Calu3 (cell line): ENCODE measurements at regions not wholly inside any gene's neighbourhood (a gene's known extent, or its start where the extent isn't known, plus 50 kb on each side); places are given as distances from the start of the nearest gene placed in this dataset.

Experiments used
- BruUV-seq: library from RNA; stranded (reverse); fragments of 400-500 nt; replicated peaks from 2 replicates; lab custom pipeline; 2021; lab: Mats Ljungman, UMichigan
- CTCF ChIA-PET: fragments of 300-600 bp; sonication (Branson Sonifier 250); formaldehyde crosslinking; loops from one replicate; lab custom pipeline; 2022; ENCODE audit warnings: antibody characterized with exemption; lab: Charles Lee
- DNase-seq: peaks from one replicate; pipeline ENCODE4 v3.0.0; 2022
- H3K27ac Mint-ChIP-seq: one replicate; pipeline ENCODE4 v1.8.0; 2022; ENCODE audit warnings: mixed read lengths; ENCODE audit not compliant: unreplicated experiment
- H3K27me3 Mint-ChIP-seq: one replicate; pipeline ENCODE4 v1.8.0; 2022; ENCODE audit warnings: mixed read lengths; ENCODE audit not compliant: unreplicated experiment
- H3K36me3 Mint-ChIP-seq: one replicate; pipeline ENCODE4 v1.8.0; 2022; ENCODE audit warnings: mild to moderate bottlenecking, moderate library complexity, mixed read lengths; ENCODE audit not compliant: insufficient read depth, unreplicated experiment
- H3K4me1 Mint-ChIP-seq: one replicate; pipeline ENCODE4 v1.8.0; 2022; ENCODE audit warnings: mild to moderate bottlenecking, low read depth, mixed read lengths; ENCODE audit not compliant: unreplicated experiment
- H3K4me3 Mint-ChIP-seq: one replicate; pipeline ENCODE4 v1.8.0; 2022; ENCODE audit warnings: mild to moderate bottlenecking, low read depth, moderate library complexity, mixed read lengths; ENCODE audit not compliant: unreplicated experiment
- H3K9me3 Mint-ChIP-seq: one replicate; pipeline ENCODE4 v1.8.0; 2022; ENCODE audit warnings: low read depth, mixed read lengths; ENCODE audit not compliant: unreplicated experiment
- intact Hi-C: fragments of 100-400 bp; cut with micrococcal nuclease; formaldehyde crosslinking; loops from one replicate; pipeline ENCODE4 v1.10.0; 2022; ENCODE audit not compliant: unreplicated experiment
- TF ChIP-seq, protein P1 (sequence below): fragments of 200-600 bp; IDR thresholded peaks from one replicate; pipeline ENCODE4 v1.8.0; 2022; ENCODE audit warnings: antibody characterized with exemption; ENCODE audit not compliant: unreplicated experiment

DNA sequence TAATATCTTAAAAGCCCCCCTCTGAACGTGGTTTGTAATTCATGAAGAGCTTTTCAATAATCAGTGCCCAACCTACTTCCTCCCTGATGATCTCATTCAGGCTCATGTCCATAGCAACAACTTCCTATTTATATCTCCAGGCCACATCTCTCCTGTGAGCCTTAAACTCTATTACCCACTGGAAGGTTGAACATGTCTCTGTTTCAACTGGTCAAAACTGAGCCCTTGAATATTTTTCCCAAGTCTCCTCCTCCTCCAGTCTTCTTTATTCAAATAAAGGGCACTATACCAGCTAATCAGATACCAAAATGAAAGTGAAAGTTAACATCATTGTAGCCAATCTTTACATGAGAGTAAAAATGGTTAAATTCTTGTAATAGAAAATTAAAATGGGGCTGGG lies 63.7 kb upstream of the ITGA4 start:
- H3K27ac Mint-ChIP-seq = peak overlapping the region; percentile 74
- H3K36me3 Mint-ChIP-seq = no peaks in the 10 kb centered on the region
- DNase-seq = peak; percentile 7
- no peaks in the 10 kb centered on the region for H3K9me3 Mint-ChIP-seq
- BruUV-seq = no TSS peak
- peaks cover 9% of the 10 kb centered on the region for H3K4me1 Mint-ChIP-seq
- intact Hi-C loops = no loop called here
- H3K27me3 Mint-ChIP-seq = no peaks in the 10 kb centered on the region
- CTCF ChIA-PET = no interaction called here
- TF ChIP-seq, protein P1, sequence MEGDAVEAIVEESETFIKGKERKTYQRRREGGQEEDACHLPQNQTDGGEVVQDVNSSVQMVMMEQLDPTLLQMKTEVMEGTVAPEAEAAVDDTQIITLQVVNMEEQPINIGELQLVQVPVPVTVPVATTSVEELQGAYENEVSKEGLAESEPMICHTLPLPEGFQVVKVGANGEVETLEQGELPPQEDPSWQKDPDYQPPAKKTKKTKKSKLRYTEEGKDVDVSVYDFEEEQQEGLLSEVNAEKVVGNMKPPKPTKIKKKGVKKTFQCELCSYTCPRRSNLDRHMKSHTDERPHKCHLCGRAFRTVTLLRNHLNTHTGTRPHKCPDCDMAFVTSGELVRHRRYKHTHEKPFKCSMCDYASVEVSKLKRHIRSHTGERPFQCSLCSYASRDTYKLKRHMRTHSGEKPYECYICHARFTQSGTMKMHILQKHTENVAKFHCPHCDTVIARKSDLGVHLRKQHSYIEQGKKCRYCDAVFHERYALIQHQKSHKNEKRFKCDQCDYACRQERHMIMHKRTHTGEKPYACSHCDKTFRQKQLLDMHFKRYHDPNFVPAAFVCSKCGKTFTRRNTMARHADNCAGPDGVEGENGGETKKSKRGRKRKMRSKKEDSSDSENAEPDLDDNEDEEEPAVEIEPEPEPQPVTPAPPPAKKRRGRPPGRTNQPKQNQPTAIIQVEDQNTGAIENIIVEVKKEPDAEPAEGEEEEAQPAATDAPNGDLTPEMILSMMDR = no peak
- H3K4me3 Mint-ChIP-seq = no peak overlapping the region

DNA sequence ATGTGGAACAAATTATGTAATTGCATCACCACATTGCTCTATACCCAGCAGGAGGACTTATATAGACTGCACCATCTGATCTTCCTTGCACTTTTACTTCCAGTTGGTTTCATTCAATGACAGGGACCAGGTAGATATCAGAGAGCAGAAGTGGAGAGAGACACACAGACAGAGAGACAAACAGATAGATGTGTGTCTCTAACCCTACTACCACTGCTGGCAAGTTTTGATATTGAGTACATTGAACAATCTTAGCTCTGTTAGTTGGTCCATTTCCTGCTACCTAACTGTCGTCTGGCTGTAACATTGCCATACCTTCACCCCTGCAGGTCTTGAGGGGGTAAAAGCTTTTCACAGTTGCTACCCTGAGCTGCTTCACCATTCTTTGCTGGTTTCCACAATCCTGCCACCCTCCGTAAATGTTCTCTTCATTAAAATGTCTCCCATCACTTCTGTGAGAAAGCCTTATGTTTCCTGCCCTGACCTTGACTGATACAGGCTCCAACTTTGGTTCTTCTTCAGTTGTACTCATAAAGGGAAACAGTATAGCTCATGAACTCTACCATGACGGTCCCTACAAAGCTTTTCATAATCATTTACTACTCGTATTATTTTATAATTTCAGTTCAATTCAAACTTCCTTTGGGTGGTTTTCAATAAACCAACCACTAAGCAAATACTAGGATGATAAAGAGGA lies 62.3 kb upstream of the ITGA4 start:
- TF ChIP-seq, protein P1 = no peak
- intact Hi-C loops = no loop called here
- BruUV-seq = no TSS peak
- CTCF ChIA-PET = no interaction called here
- Mint-ChIP-seq H3K9me3 (no peaks in the 10 kb centered on the region), H3K27me3 (no peaks in the 10 kb centered on the region), H3K27ac (no peak overlapping the region), H3K36me3 (no peaks in the 10 kb centered on the region), H3K4me1 (peaks cover 9% of the 10 kb centered on the region), H3K4me3 (no peak overlapping the region)
- no peak for DNase-seq

DNA sequence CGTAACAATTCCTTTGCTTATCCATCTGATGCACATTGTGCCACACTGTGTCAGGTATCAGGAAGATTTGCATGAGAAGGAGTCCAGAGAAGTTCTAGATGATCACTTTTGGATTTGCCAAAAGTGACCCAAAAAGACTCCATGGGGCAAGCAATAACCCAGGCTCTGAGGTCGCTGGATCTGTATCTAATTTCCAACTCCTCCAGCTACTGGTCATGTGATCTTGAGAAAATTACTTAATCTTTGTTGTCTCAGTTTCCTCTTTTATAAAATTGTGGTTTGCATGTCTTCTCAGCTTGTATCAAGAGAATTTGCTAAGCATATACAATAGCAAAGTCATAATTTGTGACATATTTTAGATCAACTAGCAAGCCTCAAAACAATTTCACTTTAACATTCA lies 61.3 kb upstream of the ITGA4 start:
- no peaks in the 10 kb centered on the region for H3K36me3 Mint-ChIP-seq
- TF ChIP-seq, protein P1 = no peak
- no peaks in the 10 kb centered on the region for H3K9me3 Mint-ChIP-seq
- BruUV-seq = no TSS peak
- H3K4me3 Mint-ChIP-seq = no peak overlapping the region
- no peak overlapping the region for H3K27ac Mint-ChIP-seq
- no peaks in the 10 kb centered on the region for H3K27me3 Mint-ChIP-seq
- peaks cover 9% of the 10 kb centered on the region for H3K4me1 Mint-ChIP-seq
- DNase-seq = no peak
- intact Hi-C loops = no loop called here
- CTCF ChIA-PET = no interaction called here

- DNase-seq = no peak
- TF ChIP-seq, protein P1 = no peak
- no peak overlapping the region for H3K27ac Mint-ChIP-seq
- no TSS peak for BruUV-seq
- H3K9me3 Mint-ChIP-seq = no peaks in the 10 kb centered on the region
- H3K27me3 Mint-ChIP-seq = no peaks in the 10 kb centered on the region
- H3K4me1 Mint-ChIP-seq = peaks cover 9% of the 10 kb centered on the region
- no peak overlapping the region for H3K4me3 Mint-ChIP-seq
- no peaks in the 10 kb centered on the region for H3K36me3 Mint-ChIP-seq
- CTCF ChIA-PET = no interaction called here
- intact Hi-C loops = no loop called here
These were observed 60.7 kb upstream of the ITGA4 start for GRCh38 chr2:181396256-181397123.
